ENCODE measurements at regions not wholly inside any gene's neighbourhood (a gene's known extent, or its start where the extent isn't known, plus 50 kb on each side); places are given as distances from the start of the nearest gene placed in this dataset.

DNA sequence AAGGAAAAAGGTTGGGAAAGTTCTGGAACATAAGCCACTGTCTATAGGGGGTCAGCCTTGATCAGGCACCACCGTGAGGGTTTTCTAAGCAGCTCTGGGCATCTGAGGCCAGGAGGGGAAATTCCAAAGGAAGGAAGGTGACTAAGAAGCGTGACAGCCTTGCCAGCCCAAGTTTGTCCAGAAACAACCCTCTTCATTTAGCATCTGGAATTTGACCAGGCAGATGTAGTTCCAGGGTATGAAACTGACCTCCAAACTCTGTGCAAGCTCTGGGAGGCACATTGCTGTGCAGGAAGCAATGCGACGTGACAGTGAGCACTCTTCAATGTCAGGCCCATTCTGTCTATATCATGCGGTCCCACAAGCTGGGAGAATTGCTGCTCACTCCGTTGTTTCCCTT is 85.4 kb upstream of the TPM1 start:
- DNase-seq (ENCODE audit: low read depth), result no peak
- Histone ChIP-seq H3K36me3 (ENCODE audit: control insufficient read depth, insufficient read depth, low read length) (no peaks in the 10 kb centered on the region), H3K27me3 (ENCODE audit: control insufficient read depth, insufficient read depth, low read length) (no peaks in the 10 kb centered on the region), H3K4me3 (ENCODE audit: low read depth, low read length) (no peak overlapping the region)
- POLR2A ChIA-PET, result no interaction called here
- TF ChIP-seq, protein P1, sequence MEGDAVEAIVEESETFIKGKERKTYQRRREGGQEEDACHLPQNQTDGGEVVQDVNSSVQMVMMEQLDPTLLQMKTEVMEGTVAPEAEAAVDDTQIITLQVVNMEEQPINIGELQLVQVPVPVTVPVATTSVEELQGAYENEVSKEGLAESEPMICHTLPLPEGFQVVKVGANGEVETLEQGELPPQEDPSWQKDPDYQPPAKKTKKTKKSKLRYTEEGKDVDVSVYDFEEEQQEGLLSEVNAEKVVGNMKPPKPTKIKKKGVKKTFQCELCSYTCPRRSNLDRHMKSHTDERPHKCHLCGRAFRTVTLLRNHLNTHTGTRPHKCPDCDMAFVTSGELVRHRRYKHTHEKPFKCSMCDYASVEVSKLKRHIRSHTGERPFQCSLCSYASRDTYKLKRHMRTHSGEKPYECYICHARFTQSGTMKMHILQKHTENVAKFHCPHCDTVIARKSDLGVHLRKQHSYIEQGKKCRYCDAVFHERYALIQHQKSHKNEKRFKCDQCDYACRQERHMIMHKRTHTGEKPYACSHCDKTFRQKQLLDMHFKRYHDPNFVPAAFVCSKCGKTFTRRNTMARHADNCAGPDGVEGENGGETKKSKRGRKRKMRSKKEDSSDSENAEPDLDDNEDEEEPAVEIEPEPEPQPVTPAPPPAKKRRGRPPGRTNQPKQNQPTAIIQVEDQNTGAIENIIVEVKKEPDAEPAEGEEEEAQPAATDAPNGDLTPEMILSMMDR (IDR thresholded peaks at IDR 0.05; ENCODE audit: insufficient read depth, low read depth, low read length), result no peak
- CTCF ChIA-PET, result interaction anchor here (0.6 to 1.3 kb wide), 3 partner anchors 11 to 223 kb away, joined by 3 to 4 read pairs (median 3); no protein-coding TSS in a partner anchor

DNA sequence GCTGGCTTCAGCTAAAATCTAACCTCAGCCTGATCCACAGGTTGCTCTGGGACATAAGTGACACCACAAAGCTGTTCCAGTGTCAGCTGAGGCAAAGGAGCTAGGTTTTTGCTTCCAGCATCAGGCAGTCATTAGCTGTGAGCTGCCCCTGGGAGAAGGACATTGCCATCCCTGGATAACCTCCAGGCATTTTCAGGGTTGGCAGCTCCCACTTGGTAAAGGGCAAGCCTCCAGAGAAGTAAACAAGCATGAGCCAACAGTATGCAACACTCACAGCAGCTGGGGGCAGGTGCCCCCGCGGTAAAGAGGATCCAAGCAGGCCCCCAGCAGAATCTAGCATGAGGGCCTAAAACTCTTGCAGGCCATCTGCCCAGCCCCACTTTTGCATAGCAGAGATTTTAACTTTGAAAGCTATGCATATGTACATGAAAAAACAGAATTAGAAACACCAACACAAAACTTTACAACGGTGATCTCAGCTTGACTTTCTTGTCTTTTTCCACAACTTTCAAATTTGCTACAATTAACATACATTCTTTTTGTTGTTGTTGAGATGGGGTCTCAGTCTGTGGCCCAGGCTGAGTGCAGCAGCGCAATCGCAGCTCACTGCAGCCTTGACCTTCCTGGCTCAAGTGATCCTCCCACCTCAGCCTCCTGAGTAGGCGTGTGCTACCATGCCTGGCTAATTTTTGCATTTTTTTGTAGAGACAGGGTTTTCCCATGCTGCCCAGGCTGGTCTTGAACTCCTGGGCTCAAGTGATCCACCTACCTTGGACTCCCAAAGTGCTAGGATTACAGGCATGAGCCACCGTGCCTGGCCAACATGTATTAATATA is 83.8 kb upstream of the TPM1 start:
- Histone ChIP-seq H3K36me3 (ENCODE audit: control insufficient read depth, insufficient read depth, low read length) (no peaks in the 10 kb centered on the region), H3K27me3 (ENCODE audit: control insufficient read depth, insufficient read depth, low read length) (no peaks in the 10 kb centered on the region), H3K4me3 (ENCODE audit: low read depth, low read length) (no peak overlapping the region)
- TF ChIP-seq, protein P1 (IDR thresholded peaks at IDR 0.05; ENCODE audit: insufficient read depth, low read depth, low read length), result no peak
- no peak for DNase-seq (ENCODE audit: low read depth)
- POLR2A ChIA-PET, result no interaction called here
- CTCF ChIA-PET, result interaction anchor here (0.8 to 1.5 kb wide), 4 partner anchors 10 to 74 kb away, joined by 3 to 4 read pairs (median 3); no protein-coding TSS in a partner anchor

DNA sequence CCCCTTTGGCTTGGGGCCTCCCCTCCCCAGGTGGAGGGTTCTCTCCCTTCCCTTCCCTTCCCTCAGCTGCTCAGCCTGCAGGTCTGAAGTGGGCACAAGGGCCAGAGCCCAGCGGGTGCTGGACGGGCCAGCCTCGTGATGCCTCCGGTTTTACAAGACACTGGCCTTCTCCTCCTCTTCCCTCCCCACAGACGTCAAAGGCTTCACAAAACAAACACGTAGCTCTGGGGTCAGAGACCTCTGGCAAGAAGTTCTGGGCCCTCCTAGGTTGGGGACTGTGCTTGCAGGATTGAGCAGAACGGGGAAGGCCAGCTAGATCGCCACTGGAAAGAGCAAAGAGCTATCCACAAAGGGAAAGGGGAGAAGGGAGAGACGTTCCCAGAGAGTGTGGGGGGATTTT is 81.4 kb upstream of the TPM1 start:
- H3K4me3 ChIP-seq (ENCODE audit: low read depth, low read length), result no peak overlapping the region
- H3K27me3 ChIP-seq (ENCODE audit: control insufficient read depth, insufficient read depth, low read length), result no peaks in the 10 kb centered on the region
- ChIA-PET CTCF (interaction anchor here (1.6 kb wide), 1 partner anchor 9 kb away, joined by 4 read pairs; no protein-coding TSS in a partner anchor), POLR2A (interaction anchor here (1.1 kb wide), 1 partner anchor 21 kb away, joined by 3 read pairs; no protein-coding TSS in a partner anchor)
- no peak for DNase-seq (ENCODE audit: low read depth)
- TF ChIP-seq, protein P1 (IDR thresholded peaks at IDR 0.05; ENCODE audit: insufficient read depth, low read depth, low read length), result no peak
- no peaks in the 10 kb centered on the region for H3K36me3 ChIP-seq (ENCODE audit: control insufficient read depth, insufficient read depth, low read length)

DNA sequence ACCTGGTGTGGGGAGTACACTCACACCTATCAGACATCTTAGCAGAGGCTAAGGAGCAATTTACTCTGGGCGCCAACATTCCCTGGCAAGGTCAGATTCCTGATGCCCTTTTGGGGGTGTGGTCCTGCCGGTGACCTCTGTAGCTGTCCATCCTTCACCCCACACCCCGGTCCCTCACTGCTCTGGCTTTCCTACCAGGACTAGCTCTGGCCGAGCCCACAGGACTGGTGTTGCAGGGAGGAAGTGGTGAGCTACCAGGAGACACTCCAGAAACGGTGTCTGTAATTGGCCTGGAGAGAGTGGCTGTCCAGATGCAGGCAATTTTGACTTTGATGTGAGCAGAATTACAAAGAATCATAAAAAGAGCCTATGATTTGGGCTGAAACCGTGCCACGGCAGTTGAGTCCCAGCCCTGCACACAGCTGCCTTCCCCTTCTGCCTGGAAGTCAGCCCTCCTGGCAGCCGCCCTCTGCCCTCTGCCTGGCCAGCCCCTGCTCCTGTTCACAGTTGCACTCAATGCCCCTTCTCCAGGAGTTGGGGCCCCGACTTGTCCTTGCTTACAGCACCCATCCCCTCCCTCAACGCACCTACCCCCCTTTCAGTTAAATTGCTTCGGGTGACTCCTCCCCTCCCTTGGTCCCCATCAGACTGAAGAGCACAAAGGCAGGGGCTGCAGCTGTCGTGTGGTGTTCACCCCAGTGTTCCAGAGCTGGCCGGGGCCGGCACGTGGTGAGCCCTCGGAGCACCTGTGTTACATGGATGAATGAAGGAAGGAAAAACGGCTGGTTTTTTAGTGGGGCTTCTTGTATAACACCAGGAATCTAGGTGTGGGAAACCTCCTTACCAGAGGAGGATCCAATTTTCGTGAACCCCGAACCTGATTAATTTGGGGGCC is 80.2 kb upstream of the TPM1 start:
- H3K4me3 ChIP-seq (ENCODE audit: low read depth, low read length), result no peak overlapping the region
- no peaks in the 10 kb centered on the region for H3K27me3 ChIP-seq (ENCODE audit: control insufficient read depth, insufficient read depth, low read length)
- POLR2A ChIA-PET, result interaction anchor here (1.1 kb wide), 1 partner anchor 22 kb away, joined by 3 read pairs; no protein-coding TSS in a partner anchor
- no peak for DNase-seq (ENCODE audit: low read depth)
- no peaks in the 10 kb centered on the region for H3K36me3 ChIP-seq (ENCODE audit: control insufficient read depth, insufficient read depth, low read length)
- CTCF ChIA-PET, result interaction anchor here (1.3 kb wide), 1 partner anchor 85 kb away, joined by 3 read pairs; no protein-coding TSS in a partner anchor
- TF ChIP-seq, protein P1 (IDR thresholded peaks at IDR 0.05; ENCODE audit: insufficient read depth, low read depth, low read length), result no peak
